Body of pancreas (tissue), 4 donors: ENCODE measurements at regions not wholly inside any gene's neighbourhood (a gene's known extent, or its start where the extent isn't known, plus 50 kb on each side); places are given as distances from the start of the nearest gene placed in this dataset.

Experiments used
- ATAC-seq: fragments of 150-250 bp; one replicate; pipeline ENCODE4 v1.9.1; 2016
- DNase-seq, 4 donors: peaks; one replicate each; pipeline ENCODE4 v3.0.0-alpha.2; 2019
- H3K27ac ChIP-seq, 4 donors: fragments of 200-600 bp; sonication (generic); 1 replicate in 3 of 4; 2 replicates in 1 of 4; pipeline versions ENCODE4 v1.5.1 to v1.6.1; 2016 to 2019; ENCODE audit warnings: mild to moderate bottlenecking in 1 of 4, mixed read lengths in 1 of 4, moderate library complexity in 1 of 4
- H3K27me3 ChIP-seq, 2 donors: fragments of 200-600 bp; sonication (generic); one replicate each; pipeline ENCODE4 v1.6.0; 2016; ENCODE audit warnings: mild to moderate bottlenecking in 1 of 2
- H3K36me3 ChIP-seq, 2 donors: fragments of 200-600 bp; sonication (generic); replicated peaks in 1 of 2; 2 replicates each; pipeline ENCODE4 v1.5.1; 2016; ENCODE audit warnings: low read depth in 2 of 2; ENCODE audit not compliant: insufficient read depth in 1 of 2
- H3K4me1 ChIP-seq: fragments of 200-600 bp; sonication (generic); one replicate; pipeline ENCODE4 v1.6.0; 2016
- H3K4me3 ChIP-seq, 2 donors: fragments of 200-600 bp; sonication (generic); 1 replicate in 1 of 2; 2 replicates in 1 of 2; pipeline ENCODE4 v1.5.1; 2016 to 2019
- H3K9me3 ChIP-seq, 3 donors: fragments of 200-600 bp; sonication (generic); 1 replicate in 2 of 3; 2 replicates in 1 of 3; pipeline ENCODE4 v1.5.1; 2016
- CTCF ChIP-seq, 7 experiments: fragments of 450-650 bp in 4 of 7; fragments of 200-600 bp in 3 of 7; sonication (generic) in 3 of 7; IDR thresholded peaks; one replicate each; pipeline ENCODE4 v1.5.1; 2016 to 2019; ENCODE audit warnings: antibody characterized with exemption in 7 of 7
- POLR2A ChIP-seq, 3 donors: fragments of 450-650 bp; IDR thresholded peaks; one replicate each; pipeline ENCODE4 v1.6.1; 2016; ENCODE audit warnings: antibody characterized with exemption in 3 of 3, mild to moderate bottlenecking in 2 of 3
- WGBS, 2 donors: methylation state at CpG; one replicate each; pipeline ENCODE4 v1.1.5; 2017; 5-methylcytosine and 5-hydroxymethylcytosine counted together
- intact Hi-C: fragments of 100-400 bp; cut with DNase I; formaldehyde crosslinking; loops from one replicate; pipeline ENCODE4 v1.15.1; 2023

GRCh38 chr5:5006548-5006947 lies 133.6 kb upstream of the ADAMTS16 start:
- Histone ChIP-seq H3K9me3 (no peaks in the 10 kb centered on the region), H3K36me3 (no peaks in the 10 kb centered on the region), H3K4me1 (no peaks in the 10 kb centered on the region), H3K27me3 (no peaks in the 10 kb centered on the region), H3K4me3 (no peak overlapping the region), H3K27ac (no peak overlapping the region)
- intact Hi-C loops = no loop called here
- WGBS, 2 donors = 62 to 68% methylated on average over 3 of the region's 3 CpGs
- DNase-seq = no peak
- no peak for ATAC-seq
- TF ChIP-seq CTCF (IDR thresholded peaks at IDR 0.05) (no peak), POLR2A (IDR thresholded peaks at IDR 0.05) (no peak)

GRCh38 chr5:5009240-5009639 lies 130.9 kb upstream of the ADAMTS16 start:
- no peaks in the 10 kb centered on the region for H3K9me3 ChIP-seq
- DNase-seq = no peak
- no peak overlapping the region for H3K4me3 ChIP-seq
- no peaks in the 10 kb centered on the region for H3K27me3 ChIP-seq
- intact Hi-C loops = no loop called here
- no peak overlapping the region for H3K27ac ChIP-seq
- no peaks in the 10 kb centered on the region for H3K4me1 ChIP-seq
- 54 to 71% methylated on average over 4 of the region's 4 CpGs for WGBS, 2 donors
- no peak for TF ChIP-seq POLR2A (IDR thresholded peaks at IDR 0.05)
- no peak for ATAC-seq
- no peaks in the 10 kb centered on the region for H3K36me3 ChIP-seq

GRCh38 chr5:5011151-5011550 lies 129.0 kb upstream of the ADAMTS16 start:
- no peak for DNase-seq
- H3K4me3 ChIP-seq = no peak overlapping the region
- 78 to 83% methylated on average over 4 of the region's 4 CpGs for WGBS, 2 donors
- no peaks in the 10 kb centered on the region for H3K4me1 ChIP-seq
- no peaks in the 10 kb centered on the region for H3K9me3 ChIP-seq
- ATAC-seq = no peak
- intact Hi-C loops = no loop called here
- no peaks in the 10 kb centered on the region for H3K36me3 ChIP-seq
- no peaks in the 10 kb centered on the region for H3K27me3 ChIP-seq
- TF ChIP-seq POLR2A (IDR thresholded peaks at IDR 0.05) (no peak), CTCF (IDR thresholded peaks at IDR 0.05) (no peak)
- H3K27ac ChIP-seq = no peak overlapping the region

GRCh38 chr5:5014586-5015235 lies 125.4 kb upstream of the ADAMTS16 start:
- WGBS, 2 donors = 33 to 43% methylated on average over 7 of the region's 7 CpGs
- intact Hi-C loops = no loop called here
- TF ChIP-seq POLR2A (IDR thresholded peaks at IDR 0.05) = no peak
- TF ChIP-seq CTCF (IDR thresholded peaks at IDR 0.05) = no peak
- Histone ChIP-seq H3K36me3 (no peaks in the 10 kb centered on the region), H3K27ac (no peak overlapping the region), H3K4me1 (no peaks in the 10 kb centered on the region), H3K9me3 (no peaks in the 10 kb centered on the region), H3K4me3 (no peak overlapping the region), H3K27me3 (no peaks in the 10 kb centered on the region)
- DNase-seq (no peak), ATAC-seq (no peak)

- no peak overlapping the region for H3K27ac ChIP-seq
- no peaks in the 10 kb centered on the region for H3K36me3 ChIP-seq
- 56 to 68% methylated on average over 7 to 9 of the region's 9 CpGs for WGBS, 2 donors
- DNase-seq (peak in 1 of 4 donors; percentile 6), ATAC-seq (no peak)
- TF ChIP-seq POLR2A (IDR thresholded peaks at IDR 0.05) (no peak), CTCF (IDR thresholded peaks at IDR 0.05) (no peak)
- H3K27me3 ChIP-seq = no peaks in the 10 kb centered on the region
- no peak overlapping the region for H3K4me3 ChIP-seq
- intact Hi-C loops = no loop called here
- no peaks in the 10 kb centered on the region for H3K4me1 ChIP-seq
- H3K9me3 ChIP-seq = no peaks in the 10 kb centered on the region
These were observed 122.1 kb upstream of the ADAMTS16 start for GRCh38 chr5:5017827-5018577.
